ENCODE measurements at regions not wholly inside any gene's neighbourhood (a gene's known extent, or its start where the extent isn't known, plus 50 kb on each side); places are given as distances from the start of the nearest gene placed in this dataset.

DNA sequence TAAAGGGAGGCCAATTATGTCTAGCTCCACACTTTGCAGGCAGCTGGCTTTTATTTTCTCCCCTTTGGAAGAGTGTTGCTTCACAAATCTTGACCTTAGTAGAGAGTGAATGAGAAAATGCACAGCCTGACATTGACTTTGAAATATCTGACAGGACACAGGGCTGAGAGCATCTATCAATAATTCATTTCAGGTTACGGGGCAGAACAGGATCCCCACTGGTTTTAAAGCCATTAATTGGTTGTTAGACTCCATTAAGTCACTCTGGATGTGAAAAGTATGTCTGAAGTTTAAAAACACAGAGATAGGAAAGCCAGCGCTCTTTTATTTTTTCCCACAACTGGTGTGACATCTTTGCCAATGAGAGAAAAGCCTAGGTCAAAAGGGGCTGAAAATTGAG is 251.9 kb upstream of the TMC3 start:
- TF ChIP-seq, protein P1, sequence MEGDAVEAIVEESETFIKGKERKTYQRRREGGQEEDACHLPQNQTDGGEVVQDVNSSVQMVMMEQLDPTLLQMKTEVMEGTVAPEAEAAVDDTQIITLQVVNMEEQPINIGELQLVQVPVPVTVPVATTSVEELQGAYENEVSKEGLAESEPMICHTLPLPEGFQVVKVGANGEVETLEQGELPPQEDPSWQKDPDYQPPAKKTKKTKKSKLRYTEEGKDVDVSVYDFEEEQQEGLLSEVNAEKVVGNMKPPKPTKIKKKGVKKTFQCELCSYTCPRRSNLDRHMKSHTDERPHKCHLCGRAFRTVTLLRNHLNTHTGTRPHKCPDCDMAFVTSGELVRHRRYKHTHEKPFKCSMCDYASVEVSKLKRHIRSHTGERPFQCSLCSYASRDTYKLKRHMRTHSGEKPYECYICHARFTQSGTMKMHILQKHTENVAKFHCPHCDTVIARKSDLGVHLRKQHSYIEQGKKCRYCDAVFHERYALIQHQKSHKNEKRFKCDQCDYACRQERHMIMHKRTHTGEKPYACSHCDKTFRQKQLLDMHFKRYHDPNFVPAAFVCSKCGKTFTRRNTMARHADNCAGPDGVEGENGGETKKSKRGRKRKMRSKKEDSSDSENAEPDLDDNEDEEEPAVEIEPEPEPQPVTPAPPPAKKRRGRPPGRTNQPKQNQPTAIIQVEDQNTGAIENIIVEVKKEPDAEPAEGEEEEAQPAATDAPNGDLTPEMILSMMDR (IDR thresholded peaks at IDR 0.05; ENCODE audit: borderline replicate concordance, insufficient read depth, low read depth, low read length): no peak
- no peak overlapping the region for H3K4me3 ChIP-seq (ENCODE audit: low read depth, low read length)

DNA sequence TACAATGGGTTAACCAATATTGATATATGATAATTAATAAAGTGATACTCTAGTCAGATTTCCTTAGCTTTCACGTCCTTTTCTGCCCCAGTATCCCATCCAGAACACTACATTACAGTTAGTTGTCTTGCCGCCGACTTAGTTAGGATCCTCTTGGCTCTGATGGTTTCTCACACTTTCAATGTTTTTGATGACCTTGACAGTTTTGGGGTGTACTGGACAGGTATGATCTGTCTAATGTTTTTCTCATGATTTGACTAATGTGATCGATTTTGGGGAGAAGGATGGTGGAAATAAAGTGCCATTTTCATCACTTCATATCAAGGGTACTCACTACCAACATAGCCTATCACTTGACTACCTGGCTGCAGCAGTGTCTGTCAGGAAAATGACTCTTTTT is 245.0 kb upstream of the TMC3 start:
- H3K4me3 ChIP-seq (ENCODE audit: low read depth, low read length): no peak overlapping the region
- TF ChIP-seq, protein P1 (IDR thresholded peaks at IDR 0.05; ENCODE audit: borderline replicate concordance, insufficient read depth, low read depth, low read length): no peak

DNA sequence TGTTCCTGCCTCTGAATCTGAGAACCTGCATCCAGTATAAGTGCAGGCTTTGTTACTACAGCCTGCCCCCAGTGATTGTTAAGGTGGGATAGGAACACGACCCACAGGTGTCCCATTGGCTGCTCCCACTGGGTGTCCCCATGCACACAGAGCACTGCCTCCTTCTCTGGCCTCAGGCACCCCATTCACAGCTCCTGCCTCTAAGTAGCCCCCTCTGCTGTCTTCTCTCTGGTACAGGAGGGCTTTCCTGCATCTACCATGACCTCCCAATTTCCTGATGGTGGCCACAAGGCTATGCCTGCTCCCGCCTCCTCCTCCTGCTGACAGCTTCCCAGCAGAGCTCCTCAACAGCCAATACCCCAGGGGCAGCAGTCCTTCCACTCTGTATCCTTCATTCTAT is 238.6 kb upstream of the TMC3 start:
- TF ChIP-seq, protein P1 (IDR thresholded peaks at IDR 0.05; ENCODE audit: borderline replicate concordance, insufficient read depth, low read depth, low read length): no peak
- no peak overlapping the region for H3K4me3 ChIP-seq (ENCODE audit: low read depth, low read length)

DNA sequence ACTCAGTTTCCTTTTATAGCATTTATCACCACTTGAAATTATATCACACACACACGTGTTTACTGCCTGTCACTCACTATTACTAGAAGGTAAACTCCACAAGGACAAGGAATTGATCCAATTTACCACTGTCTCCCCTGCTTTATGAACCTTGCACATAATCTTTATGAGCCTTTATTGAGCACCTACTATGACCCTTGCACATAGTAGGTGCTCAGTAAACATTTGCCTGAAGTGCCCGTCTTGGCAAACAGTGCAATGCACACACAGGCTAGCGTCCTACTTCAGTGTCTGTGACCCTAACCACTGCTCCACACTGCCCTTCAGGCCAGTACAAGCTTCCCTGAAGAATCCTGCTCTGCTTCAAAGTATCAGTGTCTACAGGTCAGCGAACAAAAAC is 237.7 kb upstream of the TMC3 start:
- H3K4me3 ChIP-seq (ENCODE audit: low read depth, low read length): no peak overlapping the region
- TF ChIP-seq, protein P1 (IDR thresholded peaks at IDR 0.05; ENCODE audit: borderline replicate concordance, insufficient read depth, low read depth, low read length): no peak

DNA sequence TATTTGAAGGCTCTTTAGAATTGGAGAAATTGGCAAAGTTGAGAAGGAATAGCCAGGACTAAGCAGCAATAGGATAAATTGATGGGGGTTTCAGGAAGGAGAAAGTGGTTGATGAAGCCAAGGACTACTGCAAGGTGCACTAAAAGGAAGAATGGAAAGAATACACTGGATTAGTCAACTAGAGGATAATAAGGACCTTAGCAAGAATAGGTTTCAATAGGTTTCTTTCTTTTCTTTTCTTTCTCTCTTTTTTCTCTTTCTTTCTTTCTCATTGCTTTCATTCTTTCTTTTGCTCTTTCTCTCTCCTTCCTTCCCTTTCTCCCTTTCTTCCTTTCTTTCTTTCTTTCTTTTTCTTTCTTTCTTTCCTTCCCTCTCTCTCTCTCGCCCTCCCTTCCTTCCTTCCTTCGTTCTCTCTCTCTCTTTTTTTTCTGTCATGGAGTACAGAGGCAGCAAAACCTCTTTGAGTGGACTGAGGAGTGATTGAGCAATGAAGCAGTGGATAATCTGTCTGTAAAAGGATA is 234.4 kb upstream of the TMC3 start:
- TF ChIP-seq, protein P1 (IDR thresholded peaks at IDR 0.05; ENCODE audit: borderline replicate concordance, insufficient read depth, low read depth, low read length): no peak

DNA sequence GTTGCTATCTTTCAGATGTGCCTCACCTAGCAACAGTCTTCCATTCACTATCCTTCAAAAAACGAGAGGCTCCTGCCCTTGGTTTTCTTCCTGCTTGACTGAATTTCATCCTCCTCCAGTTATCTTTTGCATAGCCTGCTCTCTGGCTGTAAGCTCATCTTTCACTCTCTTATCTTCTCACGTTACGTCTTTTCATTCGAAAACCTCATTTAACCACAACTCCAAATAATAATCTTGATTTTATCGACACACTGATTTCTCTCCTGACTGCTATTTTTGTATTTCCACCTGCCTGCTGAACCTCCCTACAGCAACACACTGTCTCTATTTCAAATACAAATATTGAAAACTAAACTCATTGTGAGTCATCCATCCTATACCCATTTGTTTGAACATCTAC is 230.7 kb upstream of the TMC3 start:
- TF ChIP-seq, protein P1 (IDR thresholded peaks at IDR 0.05; ENCODE audit: borderline replicate concordance, insufficient read depth, low read depth, low read length): no peak
- H3K4me3 ChIP-seq (ENCODE audit: low read depth, low read length): no peak overlapping the region

More for the DNA sequence above, 234.4 kb upstream of the TMC3 start:
- H3K4me3 ChIP-seq (ENCODE audit: low read depth, low read length): no peak overlapping the region

DNA sequence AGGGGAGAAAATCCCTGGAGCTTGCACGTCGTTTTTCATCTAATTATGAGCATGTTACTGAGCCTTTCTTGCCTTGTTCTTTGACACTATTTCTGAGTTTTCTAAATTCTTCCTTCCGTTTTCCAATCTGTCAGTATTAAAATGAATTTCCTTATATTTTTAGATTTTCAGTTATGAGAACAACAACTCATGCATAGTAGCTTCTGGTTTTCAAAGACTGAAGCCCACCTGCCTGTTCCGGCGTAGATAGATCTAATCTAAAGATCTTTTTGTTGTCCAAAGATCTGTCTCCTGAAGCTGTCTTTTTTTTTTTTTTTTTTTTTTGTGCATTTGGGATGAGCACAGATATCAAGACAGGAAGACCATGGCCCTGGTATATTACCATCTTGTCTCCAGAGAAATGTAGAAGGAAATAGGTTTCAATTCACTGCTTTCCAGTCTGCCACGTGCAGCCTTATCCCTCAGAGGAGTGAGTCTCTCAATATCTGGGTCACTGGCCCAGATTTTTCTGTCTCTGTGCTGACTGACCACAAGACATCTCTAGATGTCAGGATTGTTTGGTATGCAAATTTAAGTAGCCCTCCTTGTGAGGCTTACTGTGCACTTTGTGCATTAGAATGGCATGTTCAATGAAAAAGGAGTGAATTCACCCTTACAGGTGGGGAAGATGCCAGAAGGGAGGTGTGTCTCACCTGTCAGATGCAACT is 222.3 kb upstream of the TMC3 start:
- H3K4me3 ChIP-seq (ENCODE audit: low read depth, low read length): no peak overlapping the region

More for the DNA sequence above, 222.3 kb upstream of the TMC3 start:
- TF ChIP-seq, protein P1 (IDR thresholded peaks at IDR 0.05; ENCODE audit: borderline replicate concordance, insufficient read depth, low read depth, low read length): no peak
